Osteoblast (primary cell): ENCODE measurements at regions not wholly inside any gene's neighbourhood (a gene's known extent, or its start where the extent isn't known, plus 50 kb on each side); places are given as distances from the start of the nearest gene placed in this dataset.
"Not testable (repeated sequence)": the region's sequence is repeated elsewhere in the genome, so short reads cannot be mapped to it uniquely, and the experiment has no call there.

ENCODE experiments used
- DNase-seq: peaks from one replicate; pipeline ENCODE4 v3.0.0; 2011; ENCODE audit warnings: low spot score, mixed read lengths; ENCODE audit not compliant: insufficient read length; ENCODE audit errors: missing footprints
- H2AFZ ChIP-seq: 2 replicates; pipeline ENCODE4 v1.6.0; 2011; ENCODE audit warnings: mild to moderate bottlenecking, low read length
- H3K27ac ChIP-seq: 2 replicates; pipeline ENCODE4 v1.5.1; 2011; ENCODE audit warnings: mild to moderate bottlenecking, low read depth, low read length, moderate library complexity
- H3K27me3 ChIP-seq: 2 replicates; pipeline ENCODE4 v1.6.0; 2012; ENCODE audit warnings: mild to moderate bottlenecking, control low read depth, inconsistent platforms, low read length, moderate library complexity; ENCODE audit not compliant: insufficient read depth
- H3K36me3 ChIP-seq: 2 replicates; pipeline ENCODE4 v1.5.1; 2011; ENCODE audit warnings: mild to moderate bottlenecking, low read length, control low read depth, moderate library complexity; ENCODE audit not compliant: insufficient read depth
- H3K4me1 ChIP-seq: 2 replicates; pipeline ENCODE4 v1.5.1; 2011; ENCODE audit warnings: mild to moderate bottlenecking, low read length, control low read depth, moderate library complexity; ENCODE audit not compliant: insufficient read depth
- H3K4me2 ChIP-seq: 2 replicates; pipeline ENCODE4 v1.6.0; 2011; ENCODE audit warnings: mild to moderate bottlenecking, low read length; ENCODE audit not compliant: insufficient read depth
- H3K4me3 ChIP-seq: fragments of 200-600 bp; sonication (generic); 3 replicates; pipeline ENCODE4 v1.5.1; 2012; ENCODE audit warnings: mild to moderate bottlenecking, low read length, inconsistent platforms; ENCODE audit not compliant: insufficient read depth
- H3K79me2 ChIP-seq: 2 replicates; pipeline ENCODE4 v1.6.0; 2012; ENCODE audit warnings: mild to moderate bottlenecking, low read length, control low read depth, inconsistent platforms; ENCODE audit not compliant: insufficient read depth
- H3K9me3 ChIP-seq: 2 replicates; pipeline ENCODE4 v1.5.1; 2011; ENCODE audit warnings: low read depth, low read length, control low read depth
- H4K20me1 ChIP-seq: 2 replicates; pipeline ENCODE4 v1.6.0; 2012; ENCODE audit warnings: mild to moderate bottlenecking, low read length, control low read depth; ENCODE audit not compliant: insufficient read depth
- CTCF ChIP-seq: IDR thresholded peaks from 2 replicates; pipeline ENCODE4 v1.5.1; 2011; ENCODE audit warnings: mild to moderate bottlenecking, low read depth, low read length, moderate library complexity; ENCODE audit errors: extremely low read depth

GRCh38 chr2:136703214-136703613 lies 62.1 kb upstream of the THSD7B start:
- no peaks in the 10 kb centered on the region for H4K20me1 ChIP-seq
- H3K79me2 ChIP-seq: no peaks in the 10 kb centered on the region
- H3K27me3 ChIP-seq: no peaks in the 10 kb centered on the region
- no peak overlapping the region for H3K4me3 ChIP-seq
- TF ChIP-seq CTCF: no peak
- no peak for DNase-seq
- H3K4me1 ChIP-seq: no peaks in the 10 kb centered on the region
- no peak overlapping the region for H3K27ac ChIP-seq
- no peak overlapping the region for H3K4me2 ChIP-seq
- no peak overlapping the region for H2AFZ ChIP-seq
- H3K36me3 ChIP-seq: no peaks in the 10 kb centered on the region
- H3K9me3 ChIP-seq: peaks cover 2% of the 10 kb centered on the region

GRCh38 chr2:136696438-136696837 lies 68.9 kb upstream of the THSD7B start:
- Histone ChIP-seq H3K4me1 (no peaks in the 10 kb centered on the region), H3K4me2 (no peak overlapping the region), H3K79me2 (no peaks in the 10 kb centered on the region), H4K20me1 (no peaks in the 10 kb centered on the region), H3K27me3 (no peaks in the 10 kb centered on the region), H2AFZ (no peak overlapping the region), H3K9me3 (peaks cover 1% of the 10 kb centered on the region), H3K4me3 (no peak overlapping the region), H3K36me3 (no peaks in the 10 kb centered on the region), H3K27ac (no peak overlapping the region)
- no peak for DNase-seq
- TF ChIP-seq CTCF: no peak

GRCh38 chr2:136693966-136694365 lies 71.4 kb upstream of the THSD7B start:
- DNase-seq: no peak
- TF ChIP-seq CTCF: no peak
- no peaks in the 10 kb centered on the region for H3K27me3 ChIP-seq
- H4K20me1 ChIP-seq: no peaks in the 10 kb centered on the region
- H3K4me1 ChIP-seq: no peaks in the 10 kb centered on the region
- no peak overlapping the region for H3K27ac ChIP-seq
- H3K4me2 ChIP-seq: no peak overlapping the region
- no peaks in the 10 kb centered on the region for H3K36me3 ChIP-seq
- peaks cover 2% of the 10 kb centered on the region for H3K9me3 ChIP-seq
- H3K79me2 ChIP-seq: no peaks in the 10 kb centered on the region
- no peak overlapping the region for H2AFZ ChIP-seq
- H3K4me3 ChIP-seq: no peak overlapping the region

GRCh38 chr2:136680079-136680478 lies 85.3 kb upstream of the THSD7B start:
- not testable (repeated sequence) for H3K36me3 ChIP-seq, H3K4me2 ChIP-seq, H3K79me2 ChIP-seq, H3K27ac ChIP-seq, H4K20me1 ChIP-seq, H3K9me3 ChIP-seq, H3K4me1 ChIP-seq, DNase-seq, H2AFZ ChIP-seq, H3K4me3 ChIP-seq, H3K27me3 ChIP-seq

GRCh38 chr2:136665736-136666135 lies 99.6 kb upstream of the THSD7B start:
- no peak for TF ChIP-seq CTCF
- Histone ChIP-seq H3K4me2 (no peak overlapping the region), H4K20me1 (no peaks in the 10 kb centered on the region), H3K4me3 (no peak overlapping the region), H3K27me3 (no peaks in the 10 kb centered on the region), H3K79me2 (no peaks in the 10 kb centered on the region), H3K9me3 (peaks cover 2% of the 10 kb centered on the region), H3K27ac (no peak overlapping the region), H3K4me1 (no peaks in the 10 kb centered on the region), H3K36me3 (no peaks in the 10 kb centered on the region), H2AFZ (no peak overlapping the region)
- DNase-seq: no peak
